CD4-positive, alpha-beta T cell treated with Interleukin-15 for 4 hours (primary cell): ENCODE measurements at regions not wholly inside any gene's neighbourhood (a gene's known extent, or its start where the extent isn't known, plus 50 kb on each side); places are given as distances from the start of the nearest gene placed in this dataset.
"Not testable (repeated sequence)": the region's sequence is repeated elsewhere in the genome, so short reads cannot be mapped to it uniquely, and the experiment has no call there.

ENCODE experiments used
- DNase-seq: peaks from one replicate; pipeline ENCODE4 v3.0.0-alpha.2; 2020; ENCODE audit warnings: low spot score

DNA sequence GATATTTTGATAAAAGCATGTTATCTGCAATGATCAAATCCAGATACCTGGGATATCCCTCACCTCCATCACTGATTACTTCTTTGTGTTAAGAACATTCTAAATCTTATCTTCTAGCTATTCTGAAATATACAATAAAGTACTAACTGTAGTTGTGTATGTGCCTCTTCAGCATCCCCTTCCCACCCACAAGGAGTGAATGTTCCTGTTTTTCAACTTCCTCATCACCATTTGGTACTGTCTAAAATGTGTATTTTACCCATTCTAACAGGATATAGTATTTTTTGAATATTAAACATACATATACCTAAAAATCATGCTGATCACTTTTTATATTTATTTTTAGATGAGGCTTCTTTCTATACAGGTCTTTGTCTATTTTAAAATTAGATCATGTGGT, 1252.6 kb downstream of the TMEM121 start:
- no peak for DNase-seq

DNA sequence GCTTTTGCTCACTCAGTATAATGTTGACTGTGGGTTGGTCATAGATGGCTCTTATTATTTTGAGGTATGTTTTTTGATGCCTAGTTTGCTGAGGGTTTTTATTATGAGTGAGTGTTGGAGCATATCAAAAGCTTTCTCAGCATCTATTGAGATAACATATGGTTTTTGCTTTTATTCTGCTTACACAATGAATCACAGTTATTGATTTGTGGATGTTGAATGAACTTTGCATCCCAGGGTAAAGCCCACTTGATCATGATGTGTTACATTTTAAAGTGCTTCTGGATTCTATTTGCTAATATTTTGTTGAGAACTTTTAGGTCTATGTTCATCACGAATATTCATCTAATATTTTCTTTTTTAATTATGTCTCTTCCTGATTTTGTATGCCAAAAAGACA, 1260.3 kb downstream of the TMEM121 start:
- no peak for DNase-seq

- DNase-seq, result no peak
Observed at GRCh38 chr14:106787626-106788025, 1261.2 kb downstream of the TMEM121 start.

DNA sequence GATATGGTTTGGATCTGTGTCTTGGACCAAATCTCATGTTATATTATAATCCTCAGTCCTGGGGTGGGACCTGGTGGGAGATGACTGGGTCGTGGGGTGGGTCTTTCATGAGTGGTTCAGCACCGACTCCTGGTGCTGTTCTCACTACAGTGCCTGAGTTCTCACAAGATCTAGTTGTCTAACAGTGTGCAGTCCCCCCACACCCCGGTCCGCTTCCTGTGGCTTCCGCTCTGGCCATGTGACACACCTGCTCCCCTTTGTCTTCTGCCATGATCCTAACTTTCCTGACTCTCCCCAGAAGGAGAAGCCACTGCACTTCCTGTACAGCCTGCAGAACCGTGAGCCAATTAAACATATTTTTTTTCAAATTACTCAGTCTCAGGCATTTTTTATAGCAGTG, 1262.2 kb downstream of the TMEM121 start:
- DNase-seq, result no peak

- no peak for DNase-seq
Observed at GRCh38 chr14:106789318-106789717, 1262.9 kb downstream of the TMEM121 start.

DNA sequence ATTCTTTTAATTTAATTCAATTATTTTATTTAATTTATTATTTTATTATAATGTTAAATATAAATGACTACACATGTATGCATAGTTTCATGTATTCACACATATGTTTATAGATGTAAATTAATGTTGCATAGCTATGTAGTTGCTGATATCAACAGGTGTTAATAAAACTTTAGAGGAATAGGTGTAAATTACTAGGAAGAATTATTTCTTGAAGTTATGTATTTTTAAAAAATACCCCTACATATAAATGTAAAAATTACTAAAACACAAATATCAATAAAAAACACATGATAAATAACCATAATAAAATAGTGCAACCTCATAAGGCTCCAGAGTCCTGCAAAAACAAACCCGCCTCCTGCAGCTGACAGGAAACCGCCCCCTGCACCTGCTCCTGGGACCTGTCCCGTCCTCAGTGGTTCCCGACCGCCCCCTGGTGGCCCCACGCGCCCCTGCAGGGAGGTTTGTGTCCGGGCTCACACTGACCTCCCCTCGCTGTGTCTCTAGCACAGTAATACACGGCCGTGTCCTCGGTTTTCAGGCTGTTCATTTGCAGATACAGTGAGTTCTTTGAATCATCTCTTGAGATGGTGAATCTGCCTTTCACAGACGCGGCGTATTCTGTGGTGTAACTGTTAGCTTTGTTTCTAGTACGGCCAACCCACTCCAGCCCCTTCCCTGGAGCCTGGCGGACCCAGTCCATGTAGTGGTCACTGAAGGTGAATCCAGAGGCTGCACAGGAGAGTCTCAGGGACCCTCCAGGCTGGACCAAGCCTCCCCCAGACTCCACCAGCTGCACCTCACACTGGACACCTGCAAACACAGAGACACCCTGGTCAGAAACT, 1264.0 kb downstream of the TMEM121 start:
- peak; percentile 61 for DNase-seq

DNA sequence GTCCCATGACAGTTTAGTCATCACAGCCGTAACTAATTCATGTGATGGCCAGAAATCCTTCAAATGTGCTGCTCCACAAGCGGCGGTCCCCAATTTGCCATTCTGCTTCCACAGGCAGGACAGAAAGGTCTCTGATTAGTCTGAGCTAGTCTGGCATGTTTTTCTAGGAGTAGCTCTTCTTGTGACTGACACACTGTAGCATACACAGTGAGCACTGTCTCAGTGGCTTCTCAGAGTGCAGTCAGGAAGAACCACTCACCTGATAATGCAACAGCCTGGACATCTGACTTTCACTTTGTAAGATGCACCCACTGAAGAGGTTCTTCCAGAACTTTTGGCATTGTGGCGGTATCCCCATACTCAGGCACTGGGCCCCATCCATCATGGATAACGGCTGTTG, 1266.2 kb downstream of the TMEM121 start:
- no peak for DNase-seq

DNA sequence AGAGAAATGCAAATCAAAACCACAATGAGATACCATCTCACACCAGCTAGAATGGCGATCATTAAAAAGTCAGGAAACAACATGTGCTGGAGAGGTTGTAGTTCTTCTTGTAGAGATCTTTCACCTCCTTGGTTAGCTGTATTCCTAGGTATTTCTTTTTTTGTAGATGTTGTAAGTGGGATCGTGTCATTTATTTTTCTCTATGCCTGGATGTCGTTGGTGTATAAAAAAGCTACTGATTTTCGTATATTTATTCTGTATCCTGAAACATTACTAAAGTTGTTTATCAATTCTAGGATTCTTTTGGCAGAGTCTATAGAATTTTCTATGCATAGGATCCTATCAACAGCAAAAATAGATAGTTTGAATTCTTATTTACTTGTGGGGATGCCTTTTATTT, 1271.8 kb downstream of the TMEM121 start:
- DNase-seq, result not testable (repeated sequence)

GRCh38 chr14:106802413-106803364, 1276.3 kb downstream of the TMEM121 start:
- no peak for DNase-seq

DNA sequence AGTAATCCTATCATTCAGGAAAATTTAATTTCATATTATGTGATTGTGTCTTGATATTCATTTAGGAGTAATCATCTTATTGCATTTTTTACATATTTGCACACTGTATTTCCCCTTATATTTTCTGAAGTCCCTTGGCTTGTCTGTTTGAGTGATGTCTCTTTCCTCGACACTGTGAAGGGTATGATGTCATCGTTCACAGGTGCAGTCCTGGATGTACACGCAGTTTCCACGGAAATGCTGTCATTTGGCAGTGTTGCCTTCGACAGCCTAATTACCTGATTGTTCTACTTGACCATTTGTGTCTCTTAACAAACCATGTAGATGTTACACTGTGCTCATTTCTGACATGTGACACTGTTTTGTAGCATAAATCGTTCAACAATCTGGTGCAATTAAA, 1277.0 kb downstream of the TMEM121 start:
- no peak for DNase-seq

DNA sequence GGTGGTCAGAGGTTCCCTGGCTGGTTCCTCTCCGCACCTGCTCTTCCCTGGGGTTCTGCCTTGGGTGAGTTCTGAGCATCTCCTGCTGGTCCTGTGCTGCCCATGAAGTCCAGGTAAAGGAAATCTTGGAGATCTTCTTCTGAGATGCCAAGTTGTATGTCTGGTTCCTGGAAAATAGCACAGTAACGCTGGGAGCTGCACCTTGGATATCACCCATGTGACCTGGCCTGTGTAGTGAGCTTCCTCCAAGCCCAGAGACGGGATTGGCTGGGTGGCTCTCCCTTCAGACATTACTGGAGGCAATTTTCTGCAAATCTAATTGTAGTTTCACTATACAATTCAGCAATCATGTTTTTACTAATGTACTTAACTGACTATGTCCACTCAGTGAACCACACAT, 1281.1 kb downstream of the TMEM121 start:
- DNase-seq, result no peak

GRCh38 chr14:106808458-106808857, 1282.1 kb downstream of the TMEM121 start:
- DNase-seq, result no peak

- no peak for DNase-seq
Observed at GRCh38 chr14:106808907-106809306, 1282.5 kb downstream of the TMEM121 start.

DNA sequence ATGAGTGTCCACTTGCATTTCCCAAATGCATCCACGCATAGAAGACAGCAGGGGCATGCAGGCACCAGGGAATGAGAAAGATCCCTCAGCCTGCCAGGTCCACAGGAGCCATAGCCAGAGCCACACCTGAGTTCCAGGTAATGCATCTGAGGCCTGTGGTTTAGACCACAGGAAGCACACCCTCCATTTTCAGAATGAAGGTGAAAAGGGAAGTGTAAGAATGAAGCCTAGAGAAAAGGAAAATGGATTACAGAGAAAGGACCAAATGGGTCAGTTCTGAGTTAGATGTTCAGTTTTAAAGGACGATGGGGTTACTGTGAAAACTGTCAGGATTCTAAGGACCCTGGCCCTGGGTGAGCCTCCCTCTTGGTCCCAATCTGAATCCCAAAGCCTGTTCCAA, 1283.2 kb downstream of the TMEM121 start:
- no peak for DNase-seq

DNA sequence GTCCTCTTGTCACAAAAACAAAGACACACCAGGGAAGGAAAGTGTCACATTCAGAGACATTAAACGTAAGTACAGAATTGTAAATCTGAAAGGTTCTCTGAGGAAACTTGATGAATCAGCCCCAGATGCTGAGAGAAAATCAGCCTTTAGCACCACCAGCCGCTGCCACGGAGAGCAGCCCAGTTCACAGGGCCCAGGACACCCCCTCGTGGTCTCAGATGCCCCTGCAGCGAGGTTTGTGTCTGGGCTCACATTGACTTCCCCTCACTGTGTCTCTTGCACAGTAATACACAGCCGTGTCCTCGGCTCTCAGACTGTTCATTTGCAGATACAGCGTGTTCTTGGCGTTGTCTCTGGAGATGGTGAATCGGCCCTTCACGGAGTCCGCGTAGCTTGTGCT, 1283.8 kb downstream of the TMEM121 start:
- not testable (repeated sequence) for DNase-seq

DNA sequence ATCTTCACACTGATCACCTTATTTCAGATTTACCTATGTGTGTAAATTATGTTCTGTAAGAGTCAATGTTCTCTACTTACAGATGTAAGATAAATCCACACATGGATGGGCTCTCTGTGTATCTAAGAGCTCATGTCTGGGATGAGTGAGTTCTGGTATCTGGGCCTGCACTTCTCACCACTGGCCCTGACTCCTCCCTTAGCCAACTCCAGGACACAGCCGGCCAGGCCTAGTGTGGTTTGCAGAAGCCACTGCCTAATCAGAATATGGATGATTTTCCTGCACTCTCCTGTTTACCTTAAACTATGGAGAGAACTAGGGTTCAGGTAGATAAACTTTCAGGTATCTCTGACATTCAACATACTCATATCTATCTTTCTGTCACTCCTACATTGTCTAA, 1284.8 kb downstream of the TMEM121 start:
- no peak for DNase-seq

GRCh38 chr14:106812788-106813476, 1286.5 kb downstream of the TMEM121 start:
- DNase-seq, result no peak

- DNase-seq, result no peak
Observed at GRCh38 chr14:106813477-106813823, 1287.1 kb downstream of the TMEM121 start.

DNA sequence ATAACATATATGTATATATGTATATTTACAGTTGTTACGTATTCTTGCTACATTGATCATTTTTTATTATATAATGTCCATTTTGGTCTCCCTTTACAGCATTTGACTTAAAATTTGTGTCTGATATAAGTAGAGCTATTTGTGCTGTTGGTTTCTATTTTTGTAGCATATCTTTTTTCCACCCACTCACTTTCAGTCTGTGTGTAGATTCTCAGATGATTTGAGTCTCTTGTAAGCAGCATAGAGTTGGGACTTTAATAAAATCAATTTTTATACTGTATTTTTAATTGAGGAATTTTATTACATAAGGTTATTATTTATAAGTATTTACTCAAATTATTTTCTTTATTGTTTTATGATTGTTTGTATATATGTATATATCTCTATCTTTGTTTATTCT, 1293.7 kb downstream of the TMEM121 start:
- no peak for DNase-seq

- no peak for DNase-seq
Observed at GRCh38 chr14:106821119-106821518, 1294.7 kb downstream of the TMEM121 start.

- no peak for DNase-seq
Observed at GRCh38 chr14:106822905-106823304, 1296.5 kb downstream of the TMEM121 start.

- no peak for DNase-seq
Observed at GRCh38 chr14:106823552-106823951, 1297.2 kb downstream of the TMEM121 start.
